Hepatic stellate cell (primary cell): ENCODE measurements at regions not wholly inside any gene's neighbourhood (a gene's known extent, or its start where the extent isn't known, plus 50 kb on each side); places are given as distances from the start of the nearest gene placed in this dataset.

Experiments used
- DNase-seq: peaks from one replicate; pipeline ENCODE4 v3.0.0; 2011; ENCODE audit warnings: low spot score

GRCh38 chr5:145360936-145361335 lies 474.2 kb downstream of the PRELID2 start:
- DNase-seq, result no peak

- no peak for DNase-seq
Measured at GRCh38 chr5:145350513-145350912, 484.6 kb downstream of the PRELID2 start.

GRCh38 chr5:145347026-145347616 lies 488.0 kb downstream of the PRELID2 start:
- DNase-seq, result peak; percentile 22

GRCh38 chr5:145345511-145346287 lies 489.4 kb downstream of the PRELID2 start:
- no peak for DNase-seq

GRCh38 chr5:145341842-145342241 lies 493.3 kb downstream of the PRELID2 start:
- DNase-seq, result no peak

GRCh38 chr5:145340099-145340498 lies 495.0 kb downstream of the PRELID2 start:
- DNase-seq, result no peak

DNA sequence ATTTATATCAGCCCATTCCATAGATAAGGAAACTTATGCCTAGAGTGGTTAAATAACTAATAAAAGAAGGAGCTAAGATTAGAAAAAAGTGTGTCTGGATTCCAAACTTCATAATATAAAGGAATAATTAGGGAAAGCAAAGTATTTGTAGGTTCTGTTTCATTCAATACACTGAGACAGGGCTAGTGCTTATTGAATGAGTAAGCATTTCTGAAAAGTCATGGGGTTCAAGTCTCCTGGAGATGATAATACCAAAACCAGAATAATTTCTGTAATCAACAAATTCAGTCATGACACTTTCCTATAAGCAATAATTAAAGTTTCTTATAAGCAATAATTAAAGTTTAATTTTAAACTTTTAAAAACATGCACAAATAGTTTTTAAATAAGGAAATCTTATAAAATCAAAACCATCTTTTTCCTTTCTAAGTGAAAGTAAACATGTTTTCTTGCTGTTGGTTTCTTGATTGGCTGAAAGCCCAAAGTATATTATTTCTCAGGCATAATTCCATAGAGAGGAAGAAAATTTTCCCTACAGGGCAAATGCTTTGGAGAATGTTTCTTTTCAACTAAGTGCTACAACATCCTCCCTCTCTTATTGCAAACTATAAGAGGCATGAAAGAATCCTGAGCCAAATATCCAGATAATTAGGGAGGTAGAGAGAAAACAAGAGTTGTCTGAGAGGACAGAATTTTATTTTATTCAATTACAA lies 510.2 kb downstream of the PRELID2 start:
- DNase-seq, result no peak

GRCh38 chr5:145324101-145324500 lies 511.0 kb downstream of the PRELID2 start:
- DNase-seq, result no peak

GRCh38 chr5:145316282-145316681 lies 518.9 kb downstream of the PRELID2 start:
- DNase-seq, result no peak

DNA sequence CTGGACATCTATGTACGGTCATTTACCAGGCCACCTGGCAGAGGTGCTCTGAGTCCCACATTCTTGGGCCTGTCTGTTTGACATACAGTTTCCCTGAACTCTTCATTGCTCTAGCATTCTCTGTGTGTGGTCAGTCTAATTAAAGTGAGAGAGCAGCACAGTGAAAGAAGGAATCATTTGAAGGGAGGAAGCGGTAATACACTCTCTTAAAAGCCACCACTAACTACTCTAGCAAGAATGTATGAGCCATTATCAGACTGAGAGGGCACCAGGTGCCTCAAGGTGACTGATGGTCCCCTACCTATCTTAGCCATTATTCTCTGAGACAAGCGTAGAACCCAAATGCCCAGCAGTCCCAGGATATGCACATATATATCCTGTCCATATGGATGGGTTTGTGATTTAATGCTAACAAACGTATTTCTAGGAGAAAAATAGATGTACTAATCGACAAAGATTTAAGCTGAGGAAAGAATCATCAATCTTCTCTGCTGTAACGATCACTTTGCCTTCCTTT lies 527.2 kb downstream of the PRELID2 start:
- DNase-seq, result no peak

DNA sequence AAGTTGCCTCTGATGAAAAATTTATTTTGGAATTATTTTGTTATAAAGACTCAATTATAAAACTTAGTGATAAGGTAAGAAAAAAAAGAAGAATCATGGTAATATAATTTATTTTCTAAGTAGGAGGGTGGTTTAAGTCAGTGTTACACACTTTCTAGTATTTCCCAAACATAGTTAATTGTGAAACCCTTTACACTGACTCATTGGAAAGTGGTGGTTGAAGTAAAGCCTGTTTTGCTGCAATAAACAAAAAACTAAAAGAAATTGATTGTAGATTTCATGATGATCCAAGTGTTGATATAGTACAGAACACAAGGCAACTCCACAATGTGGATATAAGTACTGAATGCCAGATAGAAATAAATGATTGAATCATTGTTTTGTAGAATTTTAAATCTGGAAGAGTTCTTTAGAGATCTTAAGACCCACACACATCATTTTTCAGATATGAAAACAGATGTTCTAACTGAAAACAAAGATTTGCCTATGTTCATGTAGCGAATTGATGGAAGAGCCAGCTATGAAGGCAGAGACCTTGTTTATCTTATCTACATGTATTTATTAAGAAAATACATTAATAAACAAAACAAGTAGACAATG lies 539.8 kb downstream of the PRELID2 start:
- no peak for DNase-seq

GRCh38 chr5:145294331-145294730 lies 540.8 kb downstream of the PRELID2 start:
- no peak for DNase-seq

DNA sequence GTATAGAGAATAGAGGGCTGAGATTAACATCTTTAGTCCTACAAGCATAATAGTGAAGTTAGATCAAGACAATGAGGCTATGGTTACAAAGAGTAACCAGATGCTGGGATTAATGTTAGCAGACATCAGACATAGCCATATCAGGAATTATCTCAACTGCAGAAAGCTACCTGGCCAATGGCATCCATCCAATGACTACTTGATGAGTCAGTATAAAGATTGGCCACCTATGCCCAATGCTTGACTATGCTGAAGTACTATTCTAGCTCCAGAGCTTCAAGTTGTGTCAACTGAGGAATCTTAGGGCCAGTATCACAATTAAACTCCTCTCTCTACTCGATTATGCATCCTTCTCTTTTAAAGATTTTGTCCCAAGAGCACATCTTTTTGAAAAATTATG lies 541.4 kb downstream of the PRELID2 start:
- no peak for DNase-seq

GRCh38 chr5:145292278-145292677 lies 542.9 kb downstream of the PRELID2 start:
- DNase-seq, result no peak

GRCh38 chr5:145283141-145283810 lies 551.9 kb downstream of the PRELID2 start:
- DNase-seq, result no peak

DNA sequence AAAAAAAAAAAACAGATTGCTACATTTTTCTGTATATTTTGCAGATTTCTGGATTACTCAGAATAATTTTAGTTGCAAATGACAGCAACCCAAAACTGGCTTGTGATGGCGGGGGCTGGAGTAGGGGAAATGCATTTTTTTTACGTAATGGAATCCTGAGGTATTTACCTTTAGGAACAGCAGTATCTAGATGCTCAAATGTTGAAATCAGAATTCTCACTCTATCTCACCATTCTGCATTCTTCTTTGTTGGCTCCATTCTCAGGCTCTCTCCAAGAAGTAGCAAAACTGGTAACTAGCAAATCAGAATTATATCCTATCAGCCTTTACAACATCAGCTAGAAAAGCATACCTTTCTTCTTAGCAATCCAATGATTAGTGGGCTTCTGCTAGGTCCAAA lies 554.3 kb downstream of the PRELID2 start:
- DNase-seq, result no peak

GRCh38 chr5:145280214-145280613 lies 554.9 kb downstream of the PRELID2 start:
- no peak for DNase-seq

DNA sequence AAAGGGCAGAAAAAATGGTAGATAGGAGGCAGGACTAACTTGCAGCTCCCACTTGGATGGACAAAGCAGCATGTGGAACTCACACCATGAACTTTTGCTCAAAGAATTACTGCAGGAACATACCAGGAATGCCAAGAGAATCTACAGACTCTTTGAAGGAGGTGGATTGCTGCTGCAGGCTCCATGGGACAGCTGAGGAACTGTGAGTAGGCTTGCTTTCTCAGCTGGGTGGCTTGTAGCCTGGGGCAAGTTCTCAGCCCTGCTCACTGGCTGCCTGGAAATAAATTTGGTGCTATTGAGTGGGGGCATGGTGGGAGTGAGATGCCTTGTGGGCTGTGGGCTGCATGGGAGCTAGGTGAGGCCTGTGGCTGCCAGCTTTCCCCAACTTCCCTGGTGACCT lies 574.5 kb downstream of the PRELID2 start:
- no peak for DNase-seq

DNA sequence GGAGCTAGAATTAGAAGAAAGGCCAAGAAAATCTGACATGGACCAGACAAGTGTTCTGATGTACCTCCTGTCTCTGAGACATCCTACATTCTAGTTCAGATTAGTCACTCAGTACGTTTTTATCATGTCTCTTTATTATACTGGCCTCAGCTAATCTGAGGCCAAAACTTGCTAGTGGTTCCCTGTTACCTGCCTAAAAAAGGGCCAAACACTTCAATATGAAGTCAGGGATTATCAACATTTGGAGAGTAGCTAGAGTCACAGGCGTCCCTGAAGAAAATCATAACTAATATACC lies 587.4 kb downstream of the PRELID2 start:
- no peak for DNase-seq

DNA sequence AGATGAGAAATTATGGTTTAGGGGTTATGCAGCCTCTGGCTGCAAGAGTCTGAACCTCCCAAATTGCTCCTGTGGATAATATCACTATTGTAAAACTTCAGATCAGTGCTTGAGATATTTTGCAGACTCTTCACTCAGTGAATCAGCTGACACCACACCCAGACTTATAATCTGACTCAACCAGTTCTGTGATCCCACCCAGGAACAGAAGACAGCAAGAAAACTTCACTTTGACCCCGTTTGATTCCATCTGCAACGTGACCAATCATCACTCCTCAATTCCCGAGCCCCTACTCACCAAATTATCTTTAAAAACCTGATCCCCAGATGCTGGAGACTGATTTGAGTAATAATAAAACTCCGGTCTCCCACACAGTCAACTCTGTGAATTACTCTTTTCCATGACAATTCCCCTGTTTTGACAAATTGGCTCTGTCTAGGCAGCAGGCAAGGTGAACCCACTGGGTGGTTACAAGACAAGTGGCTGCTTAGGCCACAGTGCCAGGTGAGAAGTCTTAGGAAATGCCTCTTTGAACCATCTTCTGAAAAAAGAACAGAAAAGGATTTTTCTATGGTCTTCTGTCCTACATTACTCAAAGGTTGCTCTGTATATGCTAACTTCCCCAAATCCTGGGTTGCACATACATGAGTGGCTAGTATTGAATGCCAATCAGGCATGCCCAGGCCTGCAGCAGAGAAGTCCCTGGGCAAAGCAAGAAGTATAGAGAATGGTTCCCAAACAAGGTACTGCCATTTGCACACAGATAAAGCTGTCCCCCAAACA lies 588.0 kb downstream of the PRELID2 start:
- DNase-seq, result no peak

GRCh38 chr5:145246379-145246778 lies 588.8 kb downstream of the PRELID2 start:
- no peak for DNase-seq
